Adrenal gland (tissue), 9 donors: ENCODE measurements at regions not wholly inside any gene's neighbourhood (a gene's known extent, or its start where the extent isn't known, plus 50 kb on each side); places are given as distances from the start of the nearest gene placed in this dataset.

ENCODE experiments used
- DNase-seq, 7 donors: peaks; one replicate each; pipeline ENCODE4 v3.0.0-alpha.2; 2019 to 2020
- H3K27ac ChIP-seq, 5 donors: fragments of 200-600 bp; sonication (generic) in 4 of 5; 1 replicate in 3 of 5; 2 replicates in 2 of 5; pipeline versions ENCODE4 v1.5.1 to v1.8.0; 2016 to 2020; ENCODE audit warnings: mild to moderate bottlenecking in 1 of 5
- H3K27me3 ChIP-seq: fragments of 200-600 bp; 2 replicates; pipeline ENCODE4 v1.8.0; 2021
- H3K36me3 ChIP-seq, 2 donors: fragments of 200-600 bp; replicated peaks in 1 of 2; 1 replicate in 1 of 2; 2 replicates in 1 of 2; pipeline versions ENCODE4 v1.5.1 to v1.8.0; 2018 to 2022
- H3K4me1 ChIP-seq, 2 donors: fragments of 200-600 bp; replicated peaks in 1 of 2; 1 replicate in 1 of 2; 2 replicates in 1 of 2; pipeline versions ENCODE4 v1.5.1 to v1.8.0; 2018 to 2021
- H3K4me3 ChIP-seq, 4 donors: fragments of 200-600 bp; sonication (generic) in 3 of 4; one replicate each; pipeline ENCODE4 v1.5.1; 2016 to 2018
- H3K9me3 ChIP-seq, 3 donors: fragments of 200-600 bp; sonication (generic) in 1 of 3; replicated peaks in 1 of 3; 1 replicate in 2 of 3; 2 replicates in 1 of 3; pipeline versions ENCODE4 v1.5.1 to v1.8.0; 2016 to 2021
- POLR2A ChIP-seq, 2 donors: fragments of 450-650 bp; IDR thresholded peaks; one replicate each; pipeline ENCODE4 v1.6.1; 2017; ENCODE audit warnings: antibody characterized with exemption in 2 of 2, mild to moderate bottlenecking in 2 of 2, moderate library complexity in 1 of 2
- WGBS, 4 donors: extraction: QIAGEN DNeasy Blood & Tissue Kit in 2 of 4; methylation state at CpG; one replicate each; pipeline versions ENCODE4 v1.1.5 to v1.1.7; 2013 to 2017; 5-methylcytosine and 5-hydroxymethylcytosine counted together
- intact Hi-C, 2 donors: fragments of 100-400 bp; cut with DNase I; formaldehyde crosslinking; loops; one replicate each; pipeline versions ENCODE4 v1.14.1 to v1.15.0; 2022 to 2023
- TF ChIP-seq, protein P1 (sequence below), 6 experiments: fragments of 450-650 bp in 4 of 6; fragments of 200-600 bp in 2 of 6; sonication (generic) in 1 of 6; IDR thresholded peaks; 1 replicate in 5 of 6; 2 replicates in 1 of 6; pipeline versions ENCODE4 v1.5.1 to v1.8.0; 2016 to 2021; ENCODE audit warnings: antibody characterized with exemption in 6 of 6, mild to moderate bottlenecking in 2 of 6, moderate library complexity in 1 of 6
- donor health status: healthy with polysubstance abuse.
- donor health status: Bipolar disorder and iron deficiency.
- donor health status: DM: yes; HTN: yes; CAD: no.
- donor health status: DM: no; HTN: no; CAD: no.
- donor health status: DM: no; HTN: no; CAD: no.

- Histone ChIP-seq H3K36me3 (no peaks in the 10 kb centered on the region), H3K4me1 (no peaks in the 10 kb centered on the region), H3K4me3 (no peak overlapping the region), H3K27me3 (no peaks in the 10 kb centered on the region), H3K9me3 (no peaks in the 10 kb centered on the region), H3K27ac (no peak overlapping the region)
- 67 to 71% (median 68%) methylated on average over 3 of the region's 3 CpGs for WGBS, 4 donors
- intact Hi-C loops, result no loop called here
- DNase-seq, result no peak
- TF ChIP-seq, protein P1, sequence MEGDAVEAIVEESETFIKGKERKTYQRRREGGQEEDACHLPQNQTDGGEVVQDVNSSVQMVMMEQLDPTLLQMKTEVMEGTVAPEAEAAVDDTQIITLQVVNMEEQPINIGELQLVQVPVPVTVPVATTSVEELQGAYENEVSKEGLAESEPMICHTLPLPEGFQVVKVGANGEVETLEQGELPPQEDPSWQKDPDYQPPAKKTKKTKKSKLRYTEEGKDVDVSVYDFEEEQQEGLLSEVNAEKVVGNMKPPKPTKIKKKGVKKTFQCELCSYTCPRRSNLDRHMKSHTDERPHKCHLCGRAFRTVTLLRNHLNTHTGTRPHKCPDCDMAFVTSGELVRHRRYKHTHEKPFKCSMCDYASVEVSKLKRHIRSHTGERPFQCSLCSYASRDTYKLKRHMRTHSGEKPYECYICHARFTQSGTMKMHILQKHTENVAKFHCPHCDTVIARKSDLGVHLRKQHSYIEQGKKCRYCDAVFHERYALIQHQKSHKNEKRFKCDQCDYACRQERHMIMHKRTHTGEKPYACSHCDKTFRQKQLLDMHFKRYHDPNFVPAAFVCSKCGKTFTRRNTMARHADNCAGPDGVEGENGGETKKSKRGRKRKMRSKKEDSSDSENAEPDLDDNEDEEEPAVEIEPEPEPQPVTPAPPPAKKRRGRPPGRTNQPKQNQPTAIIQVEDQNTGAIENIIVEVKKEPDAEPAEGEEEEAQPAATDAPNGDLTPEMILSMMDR (IDR thresholded peaks at IDR 0.05), result no peak
- no peak for TF ChIP-seq POLR2A (IDR thresholded peaks at IDR 0.05)
Measured at GRCh38 chr6:147756891-147757290, 248.4 kb downstream of the SAMD5 start.

DNA sequence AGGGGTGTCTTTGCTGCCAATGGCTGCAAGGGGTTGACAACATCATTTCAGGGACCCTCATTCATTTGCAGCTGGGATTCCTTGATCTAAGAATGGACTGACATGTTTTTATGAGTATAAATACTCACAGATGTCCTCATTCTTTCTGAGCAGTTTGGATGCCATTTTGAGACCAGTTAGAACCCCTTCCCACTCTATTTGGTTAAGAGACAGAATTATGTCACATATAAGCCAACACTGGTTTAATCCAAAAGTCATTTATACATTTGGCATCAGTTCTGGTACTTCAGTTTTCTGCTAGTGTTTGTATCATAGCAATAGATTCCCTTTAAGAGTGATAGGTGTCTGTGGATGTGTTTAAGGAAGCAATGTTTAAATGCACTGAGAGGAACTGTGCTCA, 248.8 kb downstream of the SAMD5 start:
- Histone ChIP-seq H3K9me3 (no peaks in the 10 kb centered on the region), H3K27me3 (no peaks in the 10 kb centered on the region), H3K4me3 (no peak overlapping the region), H3K4me1 (no peaks in the 10 kb centered on the region), H3K27ac (no peak overlapping the region), H3K36me3 (no peaks in the 10 kb centered on the region)
- intact Hi-C loops, result no loop called here
- TF ChIP-seq, protein P1 (IDR thresholded peaks at IDR 0.05), result no peak
- TF ChIP-seq POLR2A (IDR thresholded peaks at IDR 0.05), result no peak
- DNase-seq, result no peak

DNA sequence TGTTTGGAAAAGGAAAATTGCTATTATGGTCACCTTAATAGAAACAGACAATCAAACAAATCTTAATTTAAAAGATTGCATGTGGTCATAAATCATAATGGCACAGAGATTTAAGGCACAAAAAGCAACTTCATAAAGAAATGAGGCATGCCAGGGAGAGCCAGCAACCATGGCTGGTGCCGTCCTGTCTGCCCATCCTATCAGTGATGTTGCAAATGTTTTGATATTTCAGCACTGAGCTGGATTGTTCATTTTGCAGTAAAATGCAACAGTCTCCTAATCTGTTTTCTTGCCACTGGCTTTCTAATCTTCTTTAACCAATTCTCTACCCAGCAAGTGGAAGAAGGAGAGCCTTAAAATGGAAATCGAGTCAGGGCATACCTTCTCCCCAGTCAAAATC, 249.8 kb downstream of the SAMD5 start:
- no peak for DNase-seq
- Histone ChIP-seq H3K27ac (no peak overlapping the region), H3K27me3 (no peaks in the 10 kb centered on the region), H3K9me3 (no peaks in the 10 kb centered on the region), H3K4me3 (no peak overlapping the region), H3K36me3 (no peaks in the 10 kb centered on the region), H3K4me1 (no peaks in the 10 kb centered on the region)
- TF ChIP-seq, protein P1 (IDR thresholded peaks at IDR 0.05), result no peak
- TF ChIP-seq POLR2A (IDR thresholded peaks at IDR 0.05), result no peak
- 66 to 75% (median 68%) methylated on average over 2 of the region's 2 CpGs for WGBS, 4 donors
- intact Hi-C loops, result no loop called here

DNA sequence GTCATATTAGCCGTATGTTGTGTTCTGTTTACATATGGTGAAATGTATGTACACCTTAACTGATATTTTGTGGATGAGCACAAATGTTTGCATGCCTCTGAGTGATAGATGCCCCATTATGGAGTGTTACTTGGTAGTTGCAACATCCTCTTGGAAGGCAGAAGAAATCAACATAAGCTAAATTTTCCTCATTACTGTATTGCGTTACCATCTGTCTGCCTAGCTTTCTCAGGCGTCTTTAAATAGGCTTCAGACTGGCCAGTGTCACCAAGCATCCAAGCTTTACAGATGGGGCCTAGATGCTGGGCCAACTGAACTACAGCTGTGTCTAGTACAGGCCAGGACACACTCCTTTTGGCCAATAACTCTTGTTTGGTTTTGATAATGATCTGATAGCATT, 250.6 kb downstream of the SAMD5 start:
- H3K9me3 ChIP-seq, result no peaks in the 10 kb centered on the region
- H3K27ac ChIP-seq, result no peak overlapping the region
- H3K4me3 ChIP-seq, result no peak overlapping the region
- H3K4me1 ChIP-seq, result no peaks in the 10 kb centered on the region
- DNase-seq, result no peak
- intact Hi-C loops, result no loop called here
- H3K36me3 ChIP-seq, result no peaks in the 10 kb centered on the region
- no peaks in the 10 kb centered on the region for H3K27me3 ChIP-seq
- 82 to 86% (median 86%) methylated on average over 3 of the region's 3 CpGs for WGBS, 4 donors
- TF ChIP-seq POLR2A (IDR thresholded peaks at IDR 0.05), result no peak
- TF ChIP-seq, protein P1 (IDR thresholded peaks at IDR 0.05), result no peak
